NCI-H748 (cell line): ENCODE measurements at regions not wholly inside any gene's neighbourhood (a gene's known extent, or its start where the extent isn't known, plus 50 kb on each side); places are given as distances from the start of the nearest gene placed in this dataset.

Experiments
- DNase-seq: peaks from one replicate; lab custom pipeline; 2025; ENCODE audit not compliant: unreplicated experiment; lab: John Stamatoyannopoulos, UW

DNA sequence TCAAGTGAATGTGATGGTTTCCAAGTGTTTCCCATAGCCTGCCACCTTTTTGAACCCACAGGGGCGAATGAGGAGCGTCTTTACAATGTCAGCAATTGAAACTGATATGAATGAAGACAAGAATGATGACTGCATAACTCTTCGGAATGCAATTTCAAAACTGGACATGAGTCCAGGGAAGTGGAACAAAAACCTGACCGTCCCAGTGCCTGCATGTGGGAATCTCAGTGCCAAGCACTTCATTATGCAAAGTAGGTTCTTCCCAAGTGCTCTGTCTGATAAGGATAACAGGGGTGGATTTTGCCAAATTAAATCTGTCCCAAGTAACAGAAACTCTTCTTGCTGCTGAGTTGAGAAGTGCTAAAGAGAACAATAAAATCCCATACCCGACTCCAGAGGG is 243.8 kb upstream of the ADAMTS16 start:
- no peak for DNase-seq

DNA sequence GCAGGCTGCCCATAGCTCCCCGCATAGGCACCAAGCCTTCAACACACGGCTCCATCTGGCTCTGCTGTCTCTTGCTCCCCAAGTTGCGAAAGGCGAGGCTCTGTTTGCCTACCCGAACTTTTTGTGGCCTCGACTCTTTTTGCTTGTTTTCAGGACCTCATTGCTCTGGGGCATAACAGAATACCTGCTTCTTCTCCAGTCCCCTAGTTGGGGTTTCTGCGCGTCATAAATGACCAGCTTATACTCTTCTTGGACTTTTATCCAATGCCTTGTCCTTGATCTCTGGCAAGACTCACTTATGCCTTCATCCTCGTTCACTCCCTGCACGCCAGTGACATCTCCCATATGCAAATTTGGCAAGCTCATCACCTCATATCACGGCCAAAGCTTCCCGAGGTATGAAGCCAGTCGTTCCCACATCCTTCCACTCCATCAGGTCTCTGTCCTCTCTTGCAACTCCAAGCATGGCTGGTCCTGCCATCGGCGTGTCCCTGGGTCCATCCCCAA is 238.8 kb upstream of the ADAMTS16 start:
- no peak for DNase-seq

DNA sequence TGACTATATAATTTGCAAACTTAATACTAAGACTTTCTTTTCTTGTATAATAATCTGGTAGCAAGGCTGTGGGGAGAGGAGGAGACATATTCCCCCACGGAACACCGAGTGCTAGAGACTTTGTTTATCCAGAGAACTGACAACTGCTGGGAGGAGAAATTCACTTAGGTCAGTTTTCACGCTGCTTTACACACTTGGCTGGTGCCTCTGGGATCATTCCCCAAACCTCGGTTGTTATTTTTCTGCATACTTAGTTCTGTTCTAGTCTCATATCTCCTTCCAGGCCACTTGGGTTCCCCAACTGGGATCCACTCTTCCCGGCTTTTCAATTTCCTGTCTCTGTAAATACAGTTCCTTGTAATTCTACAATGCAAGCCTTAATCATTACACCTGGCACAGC is 238.2 kb upstream of the ADAMTS16 start:
- DNase-seq = no peak

DNA sequence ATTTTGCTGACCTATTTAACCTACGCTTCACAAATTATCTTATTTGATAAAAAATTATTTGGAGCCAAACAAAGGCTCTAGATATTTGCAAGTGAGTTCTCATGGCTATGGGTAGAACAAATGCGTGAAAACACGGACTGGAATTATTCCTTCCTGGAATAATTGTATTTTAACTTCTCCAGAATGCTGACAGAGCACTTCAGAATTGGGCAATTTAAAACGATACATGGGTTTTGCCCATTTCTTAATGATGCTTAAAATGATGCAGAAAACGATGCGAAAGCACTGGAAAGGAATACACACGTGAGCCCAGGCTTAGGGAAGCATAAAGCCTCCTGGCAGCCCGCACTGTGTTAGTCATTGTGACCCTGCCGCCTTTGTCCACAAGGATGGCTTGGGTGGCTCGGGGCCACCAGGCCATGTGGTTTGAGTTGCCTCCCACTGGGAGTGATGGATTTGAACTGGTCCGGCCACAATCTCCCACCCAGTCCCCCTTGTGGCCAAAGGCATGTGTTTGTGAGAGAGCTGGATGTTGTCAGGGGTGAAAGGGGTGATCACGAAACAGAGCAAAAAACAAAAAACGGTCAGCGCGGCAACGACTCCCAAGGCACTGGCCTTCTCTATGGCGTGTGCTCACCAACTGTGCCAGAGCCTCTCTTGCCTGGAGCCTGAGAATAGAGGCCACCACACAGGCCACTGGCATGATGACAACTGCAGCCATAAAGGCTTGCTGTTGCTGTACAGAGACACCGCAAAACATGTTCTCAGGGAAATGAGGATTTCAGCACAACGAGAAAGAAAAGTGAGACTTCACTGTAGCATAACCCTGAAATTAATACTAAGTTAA is 234.2 kb upstream of the ADAMTS16 start:
- no peak for DNase-seq

GRCh38 chr5:4906786-4907185 is 233.3 kb upstream of the ADAMTS16 start:
- no peak for DNase-seq

GRCh38 chr5:4907571-4907970 is 232.6 kb upstream of the ADAMTS16 start:
- no peak for DNase-seq

GRCh38 chr5:4909086-4909485 is 231.0 kb upstream of the ADAMTS16 start:
- no peak for DNase-seq

- DNase-seq = no peak
Observed at GRCh38 chr5:4911646-4912403, 228.3 kb upstream of the ADAMTS16 start.

- DNase-seq = no peak
Observed at GRCh38 chr5:4921929-4922328, 218.2 kb upstream of the ADAMTS16 start.

GRCh38 chr5:4924577-4924976 is 215.6 kb upstream of the ADAMTS16 start:
- no peak for DNase-seq

DNA sequence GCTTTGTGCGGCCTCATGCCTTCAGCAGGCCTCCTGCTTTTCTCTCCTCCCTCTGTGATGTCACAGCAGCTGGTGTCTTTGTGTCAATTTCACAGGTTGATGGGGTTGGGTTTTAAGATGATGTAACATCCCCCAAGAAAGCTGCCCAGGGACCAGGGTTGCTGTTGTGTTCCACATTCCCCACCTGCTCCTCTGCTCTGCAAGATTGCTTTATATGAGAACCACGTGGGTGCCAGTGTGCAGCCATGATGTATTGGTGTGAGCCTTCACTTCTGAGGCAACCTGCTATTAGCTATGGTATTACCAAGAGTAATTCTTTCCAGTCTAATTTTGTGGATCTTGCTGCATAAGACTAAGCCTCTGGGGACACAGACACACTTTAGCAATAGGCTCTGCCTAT is 213.0 kb upstream of the ADAMTS16 start:
- no peak for DNase-seq

DNA sequence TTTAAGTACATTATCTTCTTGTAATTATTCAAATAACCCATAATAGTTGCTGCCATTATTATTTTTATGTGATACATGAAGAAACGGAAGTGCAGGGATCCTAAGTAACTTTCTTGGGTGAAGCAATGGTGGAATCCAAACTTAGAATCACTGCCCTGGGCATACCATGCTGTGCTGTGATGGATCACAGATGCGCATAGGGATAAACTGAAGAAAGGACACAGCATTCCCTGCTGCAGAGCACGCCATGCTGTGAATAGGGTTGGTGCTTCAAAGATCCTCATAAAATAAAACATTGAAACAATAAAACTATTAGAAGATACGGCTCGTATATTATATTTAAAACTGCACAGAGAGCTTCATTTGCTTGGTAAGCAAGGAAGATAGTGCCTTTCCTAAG is 211.7 kb upstream of the ADAMTS16 start:
- no peak for DNase-seq

GRCh38 chr5:4929092-4929655 is 211.0 kb upstream of the ADAMTS16 start:
- no peak for DNase-seq

DNA sequence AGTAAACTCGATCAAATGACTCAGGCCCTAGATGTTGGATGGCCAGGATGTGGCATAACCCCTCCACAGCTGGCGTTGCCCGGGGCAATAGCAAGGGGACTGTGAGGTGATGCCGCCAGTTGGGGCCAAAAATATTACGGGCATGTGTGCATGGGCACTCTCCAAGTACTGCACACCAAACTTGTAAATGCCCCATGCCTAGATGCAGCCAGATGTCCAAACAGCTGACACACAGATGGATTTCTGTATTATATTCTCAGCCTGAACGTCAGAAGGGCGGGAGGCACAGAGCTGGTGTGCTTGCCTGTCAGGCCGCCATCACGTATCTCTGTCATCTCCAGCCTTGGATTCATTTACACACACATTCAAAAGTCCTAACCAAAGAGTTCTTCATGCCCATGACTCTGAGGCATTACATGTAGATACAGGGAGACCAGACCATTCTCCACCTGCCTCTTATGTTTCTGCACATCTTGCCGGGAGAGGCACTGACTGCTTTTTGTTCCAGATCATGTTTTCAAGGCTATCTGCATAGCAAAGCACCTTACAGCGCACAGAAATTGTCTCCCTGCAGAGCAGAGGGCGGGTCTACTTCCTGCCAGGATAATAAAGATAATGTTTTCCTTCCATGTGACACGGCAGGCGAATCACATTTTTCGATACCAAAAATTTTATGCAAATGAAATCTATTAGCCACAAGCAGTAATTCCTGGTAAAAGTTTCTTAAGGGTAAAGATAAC is 200.9 kb upstream of the ADAMTS16 start:
- no peak for DNase-seq

GRCh38 chr5:4941161-4941560 is 199.0 kb upstream of the ADAMTS16 start:
- no peak for DNase-seq

DNA sequence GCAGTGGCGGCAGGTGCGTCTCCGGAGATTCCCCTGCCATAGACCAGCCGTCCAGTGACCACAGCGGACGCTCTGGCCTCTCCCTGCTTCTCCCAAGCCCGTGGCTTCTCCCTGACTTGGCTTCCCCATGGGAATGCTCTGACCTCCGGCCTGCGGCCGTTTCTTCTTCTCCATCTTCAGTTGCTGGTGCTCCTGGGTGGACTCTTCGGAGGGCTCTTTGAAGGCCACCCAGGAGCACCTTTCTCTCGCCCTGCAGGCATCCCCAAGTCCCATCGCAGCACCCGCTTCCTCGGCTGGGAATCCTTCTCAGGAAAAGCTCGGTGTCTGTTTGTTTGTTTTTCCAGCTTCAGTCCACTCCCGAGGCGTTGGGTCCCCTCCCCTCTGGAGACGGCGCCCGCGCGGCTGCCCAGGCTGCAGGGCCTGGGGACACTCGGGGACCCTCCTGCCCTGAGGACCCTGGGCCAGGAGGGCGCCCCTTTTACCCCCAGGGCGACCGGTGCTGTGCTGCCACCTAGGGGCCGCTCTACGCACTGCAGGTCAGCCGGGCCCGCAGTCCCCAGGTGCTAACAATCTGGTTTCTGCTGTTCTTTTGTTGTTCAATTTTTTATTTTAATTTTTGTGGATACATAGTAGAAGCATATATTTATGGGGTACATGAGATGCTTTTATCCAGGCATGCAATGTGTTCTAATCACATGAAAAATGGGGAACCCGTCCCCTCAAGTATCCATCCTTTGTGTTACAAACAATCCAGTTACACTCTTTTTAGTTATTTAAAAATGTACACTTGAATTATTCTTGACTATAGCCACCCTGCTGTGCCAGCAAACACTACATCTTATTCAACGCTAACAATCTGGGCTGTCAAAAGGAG is 197.9 kb upstream of the ADAMTS16 start:
- DNase-seq = peak; percentile 42

DNA sequence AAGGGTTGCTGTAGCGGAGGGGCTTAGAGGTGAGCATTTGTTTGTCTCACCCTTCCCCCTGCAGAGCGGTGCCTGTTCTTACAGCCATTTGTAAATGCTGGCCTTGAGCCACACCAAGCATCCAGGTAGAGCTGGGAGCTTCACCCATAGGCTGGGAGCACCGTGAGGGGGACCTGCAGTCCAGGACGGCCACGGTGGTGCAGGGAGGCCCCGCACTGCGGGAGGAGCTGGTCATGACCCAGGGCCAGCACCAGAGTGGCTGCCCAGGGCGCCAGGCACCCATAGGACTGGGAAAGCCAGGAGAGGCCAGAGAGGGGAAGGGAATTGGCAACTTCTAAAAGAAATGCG is 197.3 kb upstream of the ADAMTS16 start:
- peak; percentile 57 for DNase-seq

GRCh38 chr5:4945296-4945695 is 194.8 kb upstream of the ADAMTS16 start:
- no peak for DNase-seq

GRCh38 chr5:4947106-4947505 is 193.0 kb upstream of the ADAMTS16 start:
- no peak for DNase-seq

DNA sequence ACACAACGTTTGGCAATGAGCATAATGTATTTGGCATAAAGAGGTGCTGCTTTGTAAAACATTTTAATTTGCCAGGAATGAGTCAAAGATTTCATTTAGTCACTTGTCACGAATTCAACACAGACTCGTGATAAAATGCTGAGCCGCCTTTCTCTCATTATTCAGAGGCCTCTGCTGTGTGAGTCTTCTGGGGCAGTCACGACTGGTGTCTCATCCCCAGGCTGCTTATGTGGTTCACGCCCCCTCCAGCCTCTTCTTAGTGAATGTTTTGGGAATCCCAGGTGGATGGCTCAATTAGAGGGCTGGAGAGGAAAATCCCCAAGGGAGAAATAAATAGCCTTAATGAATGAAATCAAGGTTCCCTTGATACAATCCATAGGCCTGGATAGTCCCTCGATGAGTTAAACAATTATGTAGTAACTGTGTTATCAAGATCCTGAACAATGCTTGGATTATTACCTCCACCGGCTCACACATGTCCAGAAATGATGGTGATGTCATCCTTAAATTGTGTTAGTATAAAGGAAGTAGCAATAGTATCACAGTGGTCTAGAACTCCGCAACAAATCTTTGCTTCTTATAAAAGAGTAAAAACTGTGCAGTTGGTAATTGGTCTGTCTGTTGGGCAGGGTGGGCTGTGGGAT is 192.1 kb upstream of the ADAMTS16 start:
- DNase-seq = peak; percentile 38
